ENCODE measurements at regions not wholly inside any gene's neighbourhood (a gene's known extent, or its start where the extent isn't known, plus 50 kb on each side); places are given as distances from the start of the nearest gene placed in this dataset.

DNA sequence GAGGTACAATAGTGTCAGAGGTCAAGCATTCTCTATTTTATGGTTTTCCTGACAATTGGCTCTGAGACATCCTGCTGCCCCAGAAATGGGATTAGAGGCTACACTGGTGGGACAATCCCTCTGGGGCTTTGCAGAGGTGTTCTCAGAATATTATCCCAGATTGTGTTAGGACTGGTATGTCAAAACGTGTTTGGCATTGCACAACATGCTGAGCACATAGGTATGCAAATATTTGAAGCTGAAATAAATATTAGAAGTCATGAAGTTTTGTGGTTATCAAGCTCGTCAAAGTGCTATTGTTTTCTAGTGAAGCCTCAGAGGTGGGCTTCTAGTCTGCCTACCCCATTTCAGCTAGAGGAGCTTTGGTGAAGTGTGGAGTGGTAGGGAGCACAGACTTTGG, 304.4 kb downstream of the MAN2A1 start:
- H3K36me3 Mint-ChIP-seq (ENCODE audit: low read depth), result no peaks in the 10 kb centered on the region
- H3K27me3 Mint-ChIP-seq (ENCODE audit: insufficient read depth), result peaks cover 3% of the 10 kb centered on the region; the same call in 1 of the 2 replicates
- peaks cover 4% of the 10 kb centered on the region; the same call in 1 of the 2 replicates for H3K9me3 Mint-ChIP-seq
- TF ChIP-seq, protein P1, sequence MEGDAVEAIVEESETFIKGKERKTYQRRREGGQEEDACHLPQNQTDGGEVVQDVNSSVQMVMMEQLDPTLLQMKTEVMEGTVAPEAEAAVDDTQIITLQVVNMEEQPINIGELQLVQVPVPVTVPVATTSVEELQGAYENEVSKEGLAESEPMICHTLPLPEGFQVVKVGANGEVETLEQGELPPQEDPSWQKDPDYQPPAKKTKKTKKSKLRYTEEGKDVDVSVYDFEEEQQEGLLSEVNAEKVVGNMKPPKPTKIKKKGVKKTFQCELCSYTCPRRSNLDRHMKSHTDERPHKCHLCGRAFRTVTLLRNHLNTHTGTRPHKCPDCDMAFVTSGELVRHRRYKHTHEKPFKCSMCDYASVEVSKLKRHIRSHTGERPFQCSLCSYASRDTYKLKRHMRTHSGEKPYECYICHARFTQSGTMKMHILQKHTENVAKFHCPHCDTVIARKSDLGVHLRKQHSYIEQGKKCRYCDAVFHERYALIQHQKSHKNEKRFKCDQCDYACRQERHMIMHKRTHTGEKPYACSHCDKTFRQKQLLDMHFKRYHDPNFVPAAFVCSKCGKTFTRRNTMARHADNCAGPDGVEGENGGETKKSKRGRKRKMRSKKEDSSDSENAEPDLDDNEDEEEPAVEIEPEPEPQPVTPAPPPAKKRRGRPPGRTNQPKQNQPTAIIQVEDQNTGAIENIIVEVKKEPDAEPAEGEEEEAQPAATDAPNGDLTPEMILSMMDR (IDR thresholded peaks at IDR 0.05), result no peak
- H3K4me3 Mint-ChIP-seq, result no peak overlapping the region
- H3K4me1 Mint-ChIP-seq (ENCODE audit: low read depth), result no peaks in the 10 kb centered on the region
- H3K27ac Mint-ChIP-seq, result no peak overlapping the region
- DNase-seq, result no peak

DNA sequence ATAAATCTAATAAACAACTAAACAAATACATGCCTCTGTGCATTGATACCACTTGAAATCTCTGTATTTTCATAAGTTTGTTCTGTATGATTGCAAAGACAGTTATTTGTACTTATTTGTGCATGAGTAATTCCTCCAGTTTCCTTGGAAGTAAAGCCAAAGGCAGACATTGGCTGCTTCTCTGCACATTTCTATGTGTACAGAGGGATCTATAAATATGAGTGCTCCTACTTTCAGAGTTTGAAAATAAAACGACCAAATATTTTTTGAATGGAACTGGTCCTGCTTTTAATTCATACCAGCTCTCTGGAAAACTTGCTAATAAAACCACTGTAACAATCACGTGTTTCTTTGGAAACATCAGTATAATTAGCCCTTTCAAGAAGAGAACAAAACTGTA, 306.5 kb downstream of the MAN2A1 start:
- Mint-ChIP-seq H3K9me3 (peaks cover 4% of the 10 kb centered on the region; the same call in 1 of the 2 replicates), H3K4me3 (no peak overlapping the region), H3K27me3 (ENCODE audit: insufficient read depth) (peaks cover 3% of the 10 kb centered on the region; the same call in 1 of the 2 replicates), H3K36me3 (ENCODE audit: low read depth) (no peaks in the 10 kb centered on the region), H3K4me1 (ENCODE audit: low read depth) (peaks cover 5% of the 10 kb centered on the region; the same call in 1 of the 2 replicates), H3K27ac (no peak overlapping the region)
- TF ChIP-seq, protein P1 (IDR thresholded peaks at IDR 0.05), result no peak
- DNase-seq, result no peak

DNA sequence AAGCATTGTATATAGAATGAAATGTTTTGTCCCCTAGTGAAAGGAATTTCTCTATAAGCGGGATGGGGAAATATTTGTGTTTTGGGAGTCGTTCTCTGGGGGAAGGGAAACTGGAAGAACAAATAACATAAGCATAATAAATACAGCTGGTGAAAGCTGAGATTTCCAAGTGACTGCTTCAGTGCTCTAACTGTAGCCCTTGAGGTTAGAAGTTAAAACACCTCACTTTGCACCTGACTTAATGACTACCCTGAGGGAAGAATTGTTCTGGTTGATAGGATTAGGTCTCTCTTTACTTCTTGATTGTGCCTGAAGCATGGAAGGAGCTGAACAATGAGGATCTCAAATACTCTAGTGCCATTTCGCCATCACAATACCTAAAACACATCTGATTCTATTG, 307.4 kb downstream of the MAN2A1 start:
- Mint-ChIP-seq H3K27ac (no peak overlapping the region), H3K27me3 (ENCODE audit: insufficient read depth) (peaks cover 3% of the 10 kb centered on the region; the same call in 1 of the 2 replicates), H3K36me3 (ENCODE audit: low read depth) (no peaks in the 10 kb centered on the region), H3K4me1 (ENCODE audit: low read depth) (peaks cover 5% of the 10 kb centered on the region; the same call in 1 of the 2 replicates), H3K9me3 (peaks cover 2% of the 10 kb centered on the region; the same call in 1 of the 2 replicates), H3K4me3 (no peak overlapping the region)
- DNase-seq, result no peak
- TF ChIP-seq, protein P1 (IDR thresholded peaks at IDR 0.05), result no peak

DNA sequence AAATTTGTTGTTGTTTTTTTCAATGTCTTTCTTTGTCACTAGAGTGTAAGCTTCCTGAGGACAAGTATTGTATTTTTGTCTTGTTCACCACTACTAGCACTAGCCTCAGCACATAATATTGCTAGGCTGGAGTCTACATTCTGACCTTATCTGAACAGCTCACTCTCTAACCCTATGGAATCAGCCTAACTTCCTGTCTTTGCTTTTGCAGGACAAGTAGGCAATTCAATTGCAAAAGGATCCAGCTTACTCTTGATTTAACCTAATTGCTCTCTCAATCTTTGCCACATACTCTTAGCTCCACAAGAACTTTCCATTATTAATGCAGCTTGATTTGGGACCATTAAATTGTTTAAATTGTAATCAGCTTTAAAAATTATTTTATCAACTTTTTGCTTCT, 308.5 kb downstream of the MAN2A1 start:
- H3K4me3 Mint-ChIP-seq, result no peak overlapping the region
- H3K36me3 Mint-ChIP-seq (ENCODE audit: low read depth), result no peaks in the 10 kb centered on the region
- H3K4me1 Mint-ChIP-seq (ENCODE audit: low read depth), result peaks cover 5% of the 10 kb centered on the region; the same call in 1 of the 2 replicates
- no peak for DNase-seq
- TF ChIP-seq, protein P1 (IDR thresholded peaks at IDR 0.05), result no peak
- no peaks in the 10 kb centered on the region for H3K9me3 Mint-ChIP-seq
- no peak overlapping the region for H3K27ac Mint-ChIP-seq
- peaks cover 2% of the 10 kb centered on the region; the same call in 1 of the 2 replicates for H3K27me3 Mint-ChIP-seq (ENCODE audit: insufficient read depth)

DNA sequence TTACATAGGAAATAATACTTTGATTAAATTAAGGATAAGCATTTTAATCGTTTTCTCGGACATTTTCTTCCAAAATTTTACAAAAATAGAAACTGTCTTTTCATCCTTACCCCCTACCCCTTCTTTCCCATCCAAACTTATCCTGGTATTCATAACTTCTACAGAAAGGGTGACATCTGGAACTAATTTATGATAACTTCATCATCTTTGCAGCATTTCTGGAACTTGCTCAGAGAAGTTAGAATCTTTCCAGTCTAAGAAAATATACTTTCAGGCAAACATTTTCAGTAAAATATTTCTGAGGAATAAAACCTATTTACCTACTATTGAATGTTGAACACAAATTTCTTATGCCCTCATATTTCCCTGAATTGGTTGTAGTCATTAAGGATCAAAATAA, 309.0 kb downstream of the MAN2A1 start:
- Mint-ChIP-seq H3K27me3 (ENCODE audit: insufficient read depth) (peaks cover 2% of the 10 kb centered on the region; the same call in 1 of the 2 replicates), H3K36me3 (ENCODE audit: low read depth) (no peaks in the 10 kb centered on the region), H3K4me1 (ENCODE audit: low read depth) (peaks cover 5% of the 10 kb centered on the region; the same call in 1 of the 2 replicates), H3K27ac (no peak overlapping the region), H3K4me3 (no peak overlapping the region), H3K9me3 (no peaks in the 10 kb centered on the region)
- DNase-seq, result no peak
- TF ChIP-seq, protein P1 (IDR thresholded peaks at IDR 0.05), result no peak

Measured in HFFc6 (cell line).